Endothelial cell of umbilical vein (primary cell): ENCODE measurements at regions not wholly inside any gene's neighbourhood (a gene's known extent, or its start where the extent isn't known, plus 50 kb on each side); places are given as distances from the start of the nearest gene placed in this dataset.

Source experiments
- BruUV-seq: library from RNA; stranded (reverse); fragments of 400-500 nt; replicated peaks from 2 replicates; lab custom pipeline; 2021; lab: Mats Ljungman, UMichigan
- CTCF ChIA-PET: fragments of 300-600, 350-600 bp; sonication (Branson Sonifier 250); formaldehyde crosslinking; loops from one replicate; lab custom pipeline; 2021; ENCODE audit warnings: antibody characterized with exemption, inconsistent platforms; lab: Charles Lee
- POLR2A ChIA-PET: fragments of 300-600, 350-600 bp; sonication (Branson Sonifier 250); formaldehyde crosslinking; loops from one replicate; lab custom pipeline; 2021; ENCODE audit warnings: antibody characterized with exemption, inconsistent platforms; lab: Charles Lee
- DNase-seq: peaks from one replicate; pipeline ENCODE4 v3.0.0-alpha.2; 2011; ENCODE audit warnings: low read depth, low spot score
- FAIRE-seq: peaks from 2 replicates; lab custom pipeline; 2011; peaks lifted over from hg19 to GRCh38; lab: Jason Lieb, UNC
- H2AFZ ChIP-seq: 2 replicates; pipeline ENCODE4 v1.6.0; 2012; ENCODE audit warnings: low read depth, low read length, control low read depth, inconsistent platforms
- H3K27ac ChIP-seq: 2 replicates; pipeline ENCODE4 v1.5.1; 2011; ENCODE audit warnings: low read depth, mild to moderate bottlenecking, control low read depth, low read length, moderate library complexity; ENCODE audit not compliant: insufficient read depth
- H3K27me3 ChIP-seq, 2 experiments: 2 replicates each; pipeline versions ENCODE4 v1.6.0 to v1.6.1; 2011; ENCODE audit warnings: low read length in 2 of 2, mixed read lengths in 1 of 2; ENCODE audit not compliant: control insufficient read depth in 2 of 2, insufficient read depth in 2 of 2
- H3K36me3 ChIP-seq, 2 experiments: 2 replicates in 1 of 2; 3 replicates in 1 of 2; pipeline ENCODE4 v1.5.1; 2011; ENCODE audit warnings: low read length in 2 of 2, mild to moderate bottlenecking in 1 of 2, moderate library complexity in 1 of 2; ENCODE audit not compliant: control insufficient read depth in 2 of 2, insufficient read depth in 2 of 2; ENCODE audit errors: extremely low read depth in 1 of 2
- H3K4me1 ChIP-seq: 3 replicates; pipeline ENCODE4 v1.5.1; 2011; ENCODE audit warnings: mild to moderate bottlenecking, low read length; ENCODE audit not compliant: control insufficient read depth, insufficient read depth; ENCODE audit errors: extremely low read depth
- H3K4me2 ChIP-seq: 2 replicates; pipeline ENCODE4 v1.6.1; 2011; ENCODE audit warnings: low read length, control low read depth, mixed read lengths; ENCODE audit not compliant: insufficient read depth
- H3K4me3 ChIP-seq, 3 experiments: fragments of 200-600 bp in 1 of 3; sonication (generic), shearing (Covaris generic) in 1 of 3; replicated peaks in 1 of 3; 2 replicates each; pipeline ENCODE4 v1.5.1; 2011 to 2016; ENCODE audit warnings: control low read depth in 3 of 3, low read length in 3 of 3, mild to moderate bottlenecking in 2 of 3, inconsistent platforms in 1 of 3, low read depth in 1 of 3, moderate library complexity in 1 of 3; ENCODE audit not compliant: insufficient read depth in 1 of 3
- H3K79me2 ChIP-seq: 2 replicates; pipeline ENCODE4 v1.6.0; 2012; ENCODE audit warnings: low read length, inconsistent platforms; ENCODE audit not compliant: control insufficient read depth, insufficient read depth
- H3K9ac ChIP-seq: replicated peaks from 2 replicates; pipeline ENCODE3; 2011; ENCODE audit warnings: low read length, control low read depth; ENCODE audit not compliant: insufficient read depth; ENCODE audit errors: extremely low read depth
- H3K9me1 ChIP-seq: replicated peaks from 3 replicates; pipeline ENCODE4 v1.6.0; 2011; ENCODE audit warnings: mild to moderate bottlenecking, low read length; ENCODE audit not compliant: control insufficient read depth, insufficient read depth; ENCODE audit errors: extremely low read depth
- H3K9me3 ChIP-seq: replicated peaks from 2 replicates; pipeline ENCODE4 v1.5.1; 2012; ENCODE audit warnings: low read length, inconsistent platforms; ENCODE audit not compliant: control insufficient read depth, insufficient read depth
- H4K20me1 ChIP-seq: replicated peaks from 2 replicates; pipeline ENCODE3; 2011; ENCODE audit warnings: mild to moderate bottlenecking, low read length; ENCODE audit not compliant: control insufficient read depth, insufficient read depth; ENCODE audit errors: extremely low read depth
- EZH2 ChIP-seq: IDR thresholded peaks from 2 replicates; pipeline ENCODE4 v1.6.1; 2012; ENCODE audit warnings: borderline replicate concordance, low read depth, mild to moderate bottlenecking, moderate library complexity, low read length, inconsistent platforms; ENCODE audit not compliant: severe bottlenecking
- FOS ChIP-seq: IDR thresholded peaks from 2 replicates; pipeline ENCODE4 v1.6.1; 2011; ENCODE audit warnings: mild to moderate bottlenecking, low read length, moderate library complexity, borderline replicate concordance; ENCODE audit not compliant: insufficient read depth
- GATA2 ChIP-seq: IDR thresholded peaks from 2 replicates; pipeline ENCODE4 v1.7.0; 2011; ENCODE audit warnings: low read depth, mild to moderate bottlenecking, moderate library complexity, mixed read lengths, low read length; ENCODE audit not compliant: insufficient read length, insufficient read depth
- MAX ChIP-seq: IDR thresholded peaks from 2 replicates; pipeline ENCODE4 v1.6.1; 2011; ENCODE audit not compliant: insufficient read depth, insufficient read length
- MYC ChIP-seq: IDR thresholded peaks from one replicate; pipeline ENCODE4 v1.6.1; 2011; ENCODE audit warnings: mild to moderate bottlenecking, low read depth, low read length
- POLR2A ChIP-seq: IDR thresholded peaks from 2 replicates; pipeline ENCODE4 v1.6.1; 2012; ENCODE audit warnings: low read depth, mild to moderate bottlenecking, control low read depth, low read length
- POLR2AphosphoS5 ChIP-seq: IDR thresholded peaks from 2 replicates; pipeline ENCODE4 v1.6.1; 2012; ENCODE audit warnings: low read depth, mild to moderate bottlenecking, control low read depth, low read length, moderate library complexity; ENCODE audit not compliant: insufficient read depth
- dilution Hi-C: fragments of 300-500 bp; cut with MboI; formaldehyde crosslinking; loops from one replicate; pipeline ENCODE4 v1.15.0; 2019; ENCODE audit warnings: low sequenced_read_pairs; ENCODE audit not compliant: extremely low pct_ligation_motif_present
- intact Hi-C: fragments of 100-400 bp; cut with micrococcal nuclease; formaldehyde crosslinking; loops from one replicate; pipeline ENCODE4 v1.10.0; 2022
- TF ChIP-seq, protein P1 (sequence below), 2 donors: IDR thresholded peaks; 1 replicate in 1 of 2; 2 replicates in 1 of 2; pipeline ENCODE4 v1.5.1; 2011; ENCODE audit warnings: low read length in 2 of 2, mild to moderate bottlenecking in 2 of 2, moderate library complexity in 2 of 2, control low read depth in 1 of 2, inconsistent platforms in 1 of 2, low read depth in 1 of 2; ENCODE audit not compliant: insufficient read depth in 1 of 2; ENCODE audit errors: extremely low read depth in 1 of 2

DNA sequence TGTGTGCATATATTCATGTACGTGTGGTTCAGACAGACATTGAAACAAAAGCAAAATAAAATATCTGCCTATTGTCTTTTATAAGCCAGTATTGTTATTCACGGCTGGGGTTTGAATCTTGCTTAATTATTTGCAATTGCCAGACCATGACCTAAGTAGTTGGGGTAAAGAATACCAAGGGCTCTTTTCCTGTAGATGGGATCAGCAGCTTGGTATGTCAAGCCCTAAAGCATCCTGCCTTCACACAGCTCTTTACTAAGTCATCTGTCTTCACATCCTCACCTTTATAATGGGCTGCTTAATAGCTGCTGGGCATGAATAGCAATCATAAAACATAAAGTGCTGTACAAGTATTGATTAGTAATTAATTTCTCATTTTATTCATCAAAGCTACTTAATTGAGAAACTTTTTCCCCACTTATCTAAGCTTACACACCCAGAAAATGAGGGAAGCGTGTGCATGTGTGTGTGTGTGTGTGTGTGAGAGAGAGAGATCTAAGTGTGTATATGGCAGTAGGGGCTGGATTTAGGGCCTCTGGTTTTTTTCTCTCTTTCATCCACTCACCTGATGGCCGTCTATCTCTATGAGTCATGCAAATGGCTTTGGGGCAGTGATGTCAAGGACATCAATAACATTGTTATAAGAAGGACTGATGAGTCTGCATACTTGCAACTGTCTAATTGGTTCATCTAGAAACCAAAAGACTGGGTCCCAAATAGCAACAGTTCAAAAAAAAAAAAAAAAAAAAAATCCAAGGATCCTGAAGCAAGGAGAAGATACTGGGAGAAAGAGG, 244.1 kb upstream of the TNP1 start:
- Histone ChIP-seq H3K9ac (no peak overlapping the region), H4K20me1 (no peaks in the 10 kb centered on the region), H3K4me3 (no peak overlapping the region), H3K36me3 (no peaks in the 10 kb centered on the region), H3K27me3 (no peaks in the 10 kb centered on the region), H3K27ac (no peak overlapping the region), H3K4me1 (peaks cover 20% of the 10 kb centered on the region), H3K9me1 (no peaks in the 10 kb centered on the region), H3K4me2 (no peak overlapping the region), H3K9me3 (no peaks in the 10 kb centered on the region), H3K79me2 (no peaks in the 10 kb centered on the region), H2AFZ (no peak overlapping the region)
- CTCF ChIA-PET: interaction anchor here (0.7 to 2.1 kb wide), 4 partner anchors 10 to 47 kb away, joined by 3 to 7 read pairs (median 3); no protein-coding TSS in a partner anchor
- FAIRE-seq: no peak
- DNase-seq: no peak
- dilution Hi-C loops: no loop called here
- TF ChIP-seq, protein P1, sequence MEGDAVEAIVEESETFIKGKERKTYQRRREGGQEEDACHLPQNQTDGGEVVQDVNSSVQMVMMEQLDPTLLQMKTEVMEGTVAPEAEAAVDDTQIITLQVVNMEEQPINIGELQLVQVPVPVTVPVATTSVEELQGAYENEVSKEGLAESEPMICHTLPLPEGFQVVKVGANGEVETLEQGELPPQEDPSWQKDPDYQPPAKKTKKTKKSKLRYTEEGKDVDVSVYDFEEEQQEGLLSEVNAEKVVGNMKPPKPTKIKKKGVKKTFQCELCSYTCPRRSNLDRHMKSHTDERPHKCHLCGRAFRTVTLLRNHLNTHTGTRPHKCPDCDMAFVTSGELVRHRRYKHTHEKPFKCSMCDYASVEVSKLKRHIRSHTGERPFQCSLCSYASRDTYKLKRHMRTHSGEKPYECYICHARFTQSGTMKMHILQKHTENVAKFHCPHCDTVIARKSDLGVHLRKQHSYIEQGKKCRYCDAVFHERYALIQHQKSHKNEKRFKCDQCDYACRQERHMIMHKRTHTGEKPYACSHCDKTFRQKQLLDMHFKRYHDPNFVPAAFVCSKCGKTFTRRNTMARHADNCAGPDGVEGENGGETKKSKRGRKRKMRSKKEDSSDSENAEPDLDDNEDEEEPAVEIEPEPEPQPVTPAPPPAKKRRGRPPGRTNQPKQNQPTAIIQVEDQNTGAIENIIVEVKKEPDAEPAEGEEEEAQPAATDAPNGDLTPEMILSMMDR (IDR thresholded peaks at IDR 0.05; ENCODE audit: extremely low read depth in 1 of 2, insufficient read depth in 1 of 2, low read depth in 1 of 2, low read length in 2 of 2): no peak
- no peak for TF ChIP-seq MYC
- TF ChIP-seq MAX: no peak
- TF ChIP-seq FOS: no peak
- TF ChIP-seq POLR2A: no peak
- no peak for TF ChIP-seq EZH2
- TF ChIP-seq POLR2AphosphoS5: no peak
- no peak for TF ChIP-seq GATA2
- intact Hi-C loops: no loop called here
- no TSS peak for BruUV-seq
- POLR2A ChIA-PET: interaction anchor here (0.6 kb wide), 1 partner anchor 22 kb away, joined by 5 read pairs; no protein-coding TSS in a partner anchor
